Adipocyte (in vitro differentiated cells): ENCODE measurements at regions not wholly inside any gene's neighbourhood (a gene's known extent, or its start where the extent isn't known, plus 50 kb on each side); places are given as distances from the start of the nearest gene placed in this dataset.

ENCODE experiments used
- DNase-seq: peaks from one replicate; pipeline ENCODE4 v3.0.0-alpha.2; 2015; ENCODE audit warnings: low read depth
- H3K27me3 ChIP-seq: replicated peaks from 2 replicates; pipeline ENCODE4 v1.7.0; 2013; ENCODE audit warnings: mild to moderate bottlenecking, low read length, moderate library complexity; ENCODE audit not compliant: control insufficient read depth, insufficient read depth
- H3K36me3 ChIP-seq: 2 replicates; pipeline ENCODE4 v1.7.0; 2013; ENCODE audit warnings: low read length, mild to moderate bottlenecking, moderate library complexity; ENCODE audit not compliant: control insufficient read depth, insufficient read depth, severe bottlenecking
- H3K4me1 ChIP-seq: 2 replicates; pipeline ENCODE4 v1.7.0; 2013; ENCODE audit warnings: mild to moderate bottlenecking, low read length, moderate library complexity; ENCODE audit not compliant: control insufficient read depth, insufficient read depth
- H3K4me3 ChIP-seq: 2 replicates; pipeline ENCODE4 v1.7.0; 2013; ENCODE audit warnings: mild to moderate bottlenecking, low read length, moderate library complexity
- H3K9ac ChIP-seq: 2 replicates; pipeline ENCODE4 v1.7.0; 2013; ENCODE audit warnings: mild to moderate bottlenecking, low read length, moderate library complexity
- H3K9me3 ChIP-seq: 2 replicates; pipeline ENCODE4 v1.7.0; 2013; ENCODE audit warnings: mild to moderate bottlenecking, low read length, moderate library complexity; ENCODE audit not compliant: control insufficient read depth

- Histone ChIP-seq H3K4me1 (peaks cover 36% of the 10 kb centered on the region), H3K36me3 (no peaks in the 10 kb centered on the region), H3K9me3 (no peaks in the 10 kb centered on the region), H3K4me3 (peak overlapping the region; percentile 86), H3K9ac (peak overlapping the region; percentile 83), H3K27me3 (no peaks in the 10 kb centered on the region)
- DNase-seq: no peak
Observed at GRCh38 chr20:36093804-36094145, 60.8 kb upstream of the EPB41L1 start.

GRCh38 chr20:36094497-36094896, 60.0 kb upstream of the EPB41L1 start:
- Histone ChIP-seq H3K4me3 (peak overlapping the region; percentile 86), H3K27me3 (no peaks in the 10 kb centered on the region), H3K9me3 (no peaks in the 10 kb centered on the region), H3K9ac (peak overlapping the region; percentile 83), H3K4me1 (peaks cover 36% of the 10 kb centered on the region), H3K36me3 (no peaks in the 10 kb centered on the region)
- peak; percentile 51 for DNase-seq

DNA sequence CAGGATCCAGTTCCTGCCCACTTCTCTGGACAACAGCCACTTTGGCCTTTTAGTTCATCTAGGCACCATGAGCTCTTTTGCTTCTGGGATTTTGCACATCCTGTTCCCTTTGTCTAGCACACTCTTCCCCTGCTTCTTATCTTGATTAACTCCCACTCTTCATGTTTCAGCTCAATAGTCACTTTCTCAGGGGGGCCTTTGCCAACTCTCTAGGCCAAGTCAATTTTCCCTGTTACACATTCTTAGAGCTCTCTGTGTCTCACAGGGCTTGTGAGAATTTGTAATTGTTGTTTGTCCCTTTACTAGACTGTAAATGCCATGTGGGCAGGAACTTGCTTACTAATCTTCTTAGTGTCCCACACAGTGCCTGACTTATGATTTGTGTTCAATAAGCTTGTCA, 58.1 kb upstream of the EPB41L1 start:
- Histone ChIP-seq H3K9ac (no peak overlapping the region), H3K4me1 (peaks cover 36% of the 10 kb centered on the region), H3K4me3 (no peak overlapping the region), H3K36me3 (no peaks in the 10 kb centered on the region), H3K9me3 (no peaks in the 10 kb centered on the region), H3K27me3 (no peaks in the 10 kb centered on the region)
- DNase-seq: no peak

DNA sequence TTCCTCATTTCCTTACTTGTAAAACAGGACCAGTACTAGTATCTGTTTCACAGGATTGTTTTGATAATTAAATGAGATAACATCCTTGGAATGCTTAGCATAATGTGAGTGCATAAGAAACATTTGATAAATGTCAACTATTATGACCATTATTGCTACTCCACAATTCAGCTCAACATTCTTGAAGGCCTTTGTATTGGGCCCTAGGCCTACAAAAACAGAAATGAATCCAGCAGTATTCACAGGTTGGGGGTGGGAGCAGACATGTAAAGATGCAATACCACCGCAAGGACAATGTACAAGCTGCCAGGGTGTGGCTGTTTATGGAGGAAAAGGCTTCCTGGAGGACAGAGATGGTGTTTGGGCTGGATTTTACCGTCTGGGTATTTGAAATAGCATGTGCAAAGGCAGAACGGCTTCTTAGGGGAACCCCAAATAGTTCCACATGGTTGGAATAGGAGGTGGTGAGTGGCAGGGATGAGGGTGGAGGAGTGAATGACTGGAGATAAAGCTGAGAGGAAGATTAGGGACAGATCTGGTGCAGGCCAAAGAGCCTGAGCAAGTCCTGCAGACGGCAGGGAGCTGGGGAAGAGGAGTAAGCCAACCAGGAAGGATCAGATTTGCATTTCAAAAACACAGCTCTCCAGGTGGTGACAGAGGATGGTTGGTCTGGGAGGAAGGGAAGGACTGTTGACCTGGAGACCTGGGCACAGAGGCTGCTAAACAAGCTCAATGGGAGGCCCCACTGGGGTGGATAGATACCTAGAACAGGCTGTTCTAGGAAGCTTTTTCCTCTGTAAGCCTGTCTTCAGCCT, 57.0 kb upstream of the EPB41L1 start:
- peak overlapping the region; percentile 20 for H3K9ac ChIP-seq
- H3K4me1 ChIP-seq: peaks cover 42% of the 10 kb centered on the region
- no peaks in the 10 kb centered on the region for H3K36me3 ChIP-seq
- DNase-seq: peak; percentile 72
- no peaks in the 10 kb centered on the region for H3K27me3 ChIP-seq
- no peak overlapping the region for H3K4me3 ChIP-seq
- no peaks in the 10 kb centered on the region for H3K9me3 ChIP-seq

DNA sequence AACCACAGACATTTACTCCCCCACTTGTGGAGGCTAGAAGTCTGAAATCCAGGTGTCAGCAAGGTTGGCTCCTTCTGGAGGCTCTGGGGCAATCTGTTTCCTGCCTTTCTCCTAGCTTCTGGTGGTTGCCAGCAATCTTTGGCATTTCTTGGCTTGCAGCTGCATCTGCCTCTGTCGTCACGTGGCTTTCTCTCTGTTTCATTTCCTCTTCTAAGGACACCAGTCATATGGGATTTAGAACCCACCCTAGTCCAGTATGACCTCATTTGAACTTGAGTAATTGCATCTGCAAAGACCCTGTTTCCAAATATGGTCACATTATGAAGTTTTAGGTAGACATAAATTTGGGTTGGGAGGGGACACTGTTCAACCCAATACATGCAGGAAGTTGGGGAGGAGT, 56.2 kb upstream of the EPB41L1 start:
- Histone ChIP-seq H3K27me3 (no peaks in the 10 kb centered on the region), H3K4me1 (peaks cover 51% of the 10 kb centered on the region)
- DNase-seq: peak; percentile 56

GRCh38 chr20:36099106-36099505, 55.4 kb upstream of the EPB41L1 start:
- H3K9ac ChIP-seq: no peak overlapping the region
- peaks cover 51% of the 10 kb centered on the region for H3K4me1 ChIP-seq
- no peaks in the 10 kb centered on the region for H3K36me3 ChIP-seq
- no peaks in the 10 kb centered on the region for H3K9me3 ChIP-seq
- no peaks in the 10 kb centered on the region for H3K27me3 ChIP-seq
- DNase-seq: no peak
- no peak overlapping the region for H3K4me3 ChIP-seq

More for the DNA sequence above, 56.2 kb upstream of the EPB41L1 start:
- no peak overlapping the region for H3K9ac ChIP-seq
- H3K36me3 ChIP-seq: no peaks in the 10 kb centered on the region
- H3K9me3 ChIP-seq: no peaks in the 10 kb centered on the region
- H3K4me3 ChIP-seq: no peak overlapping the region

DNA sequence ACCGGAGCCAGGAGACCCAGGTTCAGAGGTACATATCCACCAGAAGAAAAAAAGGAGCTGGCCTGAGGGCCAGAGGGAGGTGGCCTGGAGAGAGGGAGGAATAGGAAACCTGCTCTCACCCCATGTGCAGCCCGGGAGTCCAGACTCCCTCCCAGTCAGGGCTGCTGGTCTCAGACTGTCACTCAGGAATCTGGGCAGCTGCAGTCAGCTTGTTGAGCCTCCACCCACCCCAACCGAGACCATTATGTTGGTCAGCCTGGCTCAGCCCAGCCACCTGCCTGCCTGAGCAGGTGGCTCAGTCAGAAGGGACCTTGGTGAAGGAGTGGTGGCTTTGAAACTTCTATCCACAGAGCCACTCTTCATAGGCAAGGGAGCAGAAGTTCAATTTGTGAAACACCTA, 53.3 kb upstream of the EPB41L1 start:
- Histone ChIP-seq H3K27me3 (no peaks in the 10 kb centered on the region), H3K36me3 (no peaks in the 10 kb centered on the region), H3K9ac (no peak overlapping the region), H3K4me3 (no peak overlapping the region), H3K4me1 (peaks cover 47% of the 10 kb centered on the region), H3K9me3 (no peaks in the 10 kb centered on the region)
- no peak for DNase-seq

DNA sequence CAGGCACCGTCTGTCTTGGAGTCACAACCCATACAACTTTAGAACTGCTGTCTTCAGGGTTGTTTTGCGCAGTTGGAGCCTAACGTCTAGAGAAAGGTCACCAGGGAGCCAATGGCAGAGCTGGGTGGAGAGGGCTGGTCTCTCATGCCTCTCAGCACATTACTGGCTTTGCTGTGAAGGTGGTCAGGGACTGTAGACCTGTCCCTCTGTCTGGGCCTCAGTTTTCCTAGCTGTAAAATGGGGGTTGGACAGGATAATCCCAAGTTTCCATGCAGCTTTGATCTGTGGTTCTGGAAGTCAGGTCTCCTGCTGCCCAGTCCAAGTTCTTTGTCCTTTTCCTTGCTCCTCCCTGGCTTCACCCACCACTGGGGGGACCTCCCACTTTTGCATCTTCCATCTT, 52.2 kb upstream of the EPB41L1 start:
- Histone ChIP-seq H3K4me1 (peaks cover 38% of the 10 kb centered on the region), H3K27me3 (no peaks in the 10 kb centered on the region), H3K9me3 (no peaks in the 10 kb centered on the region), H3K4me3 (no peak overlapping the region), H3K9ac (no peak overlapping the region), H3K36me3 (no peaks in the 10 kb centered on the region)
- DNase-seq: no peak

DNA sequence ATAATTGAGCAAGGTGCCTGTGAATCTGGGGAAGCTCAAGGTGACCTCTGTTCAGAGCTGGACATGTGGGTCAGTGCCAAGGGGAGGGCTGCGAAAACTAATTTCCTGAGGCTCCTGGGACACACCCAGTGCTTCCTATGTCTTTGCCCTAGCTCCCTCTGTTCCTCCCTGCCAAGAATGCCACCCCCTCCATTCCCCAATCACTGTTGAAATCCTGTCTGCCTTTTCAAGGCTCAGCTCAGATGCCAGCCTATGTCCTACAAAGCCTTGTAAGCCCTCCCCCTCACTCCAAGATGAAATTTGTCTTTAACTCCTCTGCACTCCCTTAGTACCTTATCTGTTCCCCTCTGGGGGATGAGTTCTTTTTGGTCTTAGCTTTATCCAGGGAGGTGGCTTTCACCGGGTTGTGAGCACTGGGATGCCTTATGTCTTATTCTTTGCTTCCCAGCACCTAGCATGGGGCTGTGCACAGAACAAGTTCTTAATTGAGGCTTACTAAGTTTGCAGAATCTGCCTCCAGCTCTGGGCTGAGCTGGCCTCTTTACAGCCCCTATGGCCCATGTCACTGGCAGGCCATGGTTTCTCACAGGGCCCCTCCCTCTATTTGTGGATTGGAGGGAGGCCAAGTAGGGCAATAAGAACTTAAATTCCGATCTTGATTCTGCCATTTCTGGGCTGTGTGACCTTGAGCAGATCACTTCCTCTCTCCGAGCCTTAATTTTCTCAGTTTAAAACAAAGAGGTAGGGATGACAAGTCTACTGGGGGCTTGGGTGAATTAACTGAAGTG, 51.5 kb upstream of the EPB41L1 start:
- H3K9me3 ChIP-seq: no peaks in the 10 kb centered on the region
- peak overlapping the region; percentile 17 for H3K4me3 ChIP-seq
- H3K36me3 ChIP-seq: no peaks in the 10 kb centered on the region
- peaks cover 31% of the 10 kb centered on the region for H3K4me1 ChIP-seq
- H3K9ac ChIP-seq: peak overlapping the region; percentile 73
- peak; percentile 64 for DNase-seq
- H3K27me3 ChIP-seq: no peaks in the 10 kb centered on the region

- Histone ChIP-seq H3K9ac (no peak overlapping the region), H3K36me3 (no peaks in the 10 kb centered on the region), H3K9me3 (no peaks in the 10 kb centered on the region), H3K4me1 (peaks cover 26% of the 10 kb centered on the region), H3K27me3 (no peaks in the 10 kb centered on the region), H3K4me3 (no peak overlapping the region)
- DNase-seq: no peak
Observed at GRCh38 chr20:36104244-36104643, 50.3 kb upstream of the EPB41L1 start.
